Astrocyte of the spinal cord (primary cell): ENCODE measurements at regions not wholly inside any gene's neighbourhood (a gene's known extent, or its start where the extent isn't known, plus 50 kb on each side); places are given as distances from the start of the nearest gene placed in this dataset.
"Not testable (repeated sequence)": the region's sequence is repeated elsewhere in the genome, so short reads cannot be mapped to it uniquely, and the experiment has no call there.

Experiments
- DNase-seq: peaks from one replicate; pipeline ENCODE4 v3.0.0; 2011; ENCODE audit warnings: low read depth, low spot score
- H3K4me3 ChIP-seq: 2 replicates; pipeline ENCODE4 v1.5.1; 2011; ENCODE audit warnings: low read depth, mild to moderate bottlenecking, low read length, moderate library complexity
- in situ Hi-C: cut with HindIII; loops from 2 replicates; pipeline ENCODE4 v1.10.0; 2017; ENCODE audit warnings: low sequenced_read_pairs
- TF ChIP-seq, protein P1 (sequence below): IDR thresholded peaks from 2 replicates; pipeline ENCODE4 v1.5.1; 2012; ENCODE audit warnings: low read depth, mild to moderate bottlenecking, low read length, inconsistent platforms

DNA sequence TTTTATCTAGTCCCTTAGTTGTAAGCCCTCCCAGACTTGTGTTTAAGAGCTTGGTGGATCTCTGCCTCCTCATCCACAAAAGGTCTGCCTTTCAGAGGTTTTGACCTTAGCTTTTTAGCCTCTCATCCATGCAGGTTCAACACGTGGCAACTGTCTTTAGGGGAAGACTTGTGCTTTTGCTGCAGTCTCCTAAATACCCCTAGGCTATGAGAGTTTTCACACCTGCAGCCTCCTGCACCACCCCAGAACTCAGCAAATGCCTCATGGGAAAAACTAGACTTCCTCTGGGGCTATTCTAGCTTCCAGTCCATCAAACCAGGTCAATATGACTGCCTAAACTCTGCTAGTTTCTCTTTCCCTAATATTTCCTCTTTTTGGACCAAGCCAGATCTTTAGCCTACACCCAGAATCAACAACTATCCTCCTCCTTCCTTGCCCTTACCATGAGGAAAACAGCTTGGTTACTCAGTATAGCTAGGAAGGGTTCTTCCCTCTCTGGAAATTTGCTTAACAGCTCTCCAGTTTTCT, 132.3 kb upstream of the RIOK3 start:
- TF ChIP-seq, protein P1, sequence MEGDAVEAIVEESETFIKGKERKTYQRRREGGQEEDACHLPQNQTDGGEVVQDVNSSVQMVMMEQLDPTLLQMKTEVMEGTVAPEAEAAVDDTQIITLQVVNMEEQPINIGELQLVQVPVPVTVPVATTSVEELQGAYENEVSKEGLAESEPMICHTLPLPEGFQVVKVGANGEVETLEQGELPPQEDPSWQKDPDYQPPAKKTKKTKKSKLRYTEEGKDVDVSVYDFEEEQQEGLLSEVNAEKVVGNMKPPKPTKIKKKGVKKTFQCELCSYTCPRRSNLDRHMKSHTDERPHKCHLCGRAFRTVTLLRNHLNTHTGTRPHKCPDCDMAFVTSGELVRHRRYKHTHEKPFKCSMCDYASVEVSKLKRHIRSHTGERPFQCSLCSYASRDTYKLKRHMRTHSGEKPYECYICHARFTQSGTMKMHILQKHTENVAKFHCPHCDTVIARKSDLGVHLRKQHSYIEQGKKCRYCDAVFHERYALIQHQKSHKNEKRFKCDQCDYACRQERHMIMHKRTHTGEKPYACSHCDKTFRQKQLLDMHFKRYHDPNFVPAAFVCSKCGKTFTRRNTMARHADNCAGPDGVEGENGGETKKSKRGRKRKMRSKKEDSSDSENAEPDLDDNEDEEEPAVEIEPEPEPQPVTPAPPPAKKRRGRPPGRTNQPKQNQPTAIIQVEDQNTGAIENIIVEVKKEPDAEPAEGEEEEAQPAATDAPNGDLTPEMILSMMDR, result no peak
- DNase-seq, result no peak
- no peak overlapping the region for H3K4me3 ChIP-seq
- in situ Hi-C loops, result no loop called here

GRCh38 chr18:23321996-23322395, 131.1 kb upstream of the RIOK3 start:
- DNase-seq, result no peak
- TF ChIP-seq, protein P1, result no peak
- in situ Hi-C loops, result no loop called here
- H3K4me3 ChIP-seq, result no peak overlapping the region

DNA sequence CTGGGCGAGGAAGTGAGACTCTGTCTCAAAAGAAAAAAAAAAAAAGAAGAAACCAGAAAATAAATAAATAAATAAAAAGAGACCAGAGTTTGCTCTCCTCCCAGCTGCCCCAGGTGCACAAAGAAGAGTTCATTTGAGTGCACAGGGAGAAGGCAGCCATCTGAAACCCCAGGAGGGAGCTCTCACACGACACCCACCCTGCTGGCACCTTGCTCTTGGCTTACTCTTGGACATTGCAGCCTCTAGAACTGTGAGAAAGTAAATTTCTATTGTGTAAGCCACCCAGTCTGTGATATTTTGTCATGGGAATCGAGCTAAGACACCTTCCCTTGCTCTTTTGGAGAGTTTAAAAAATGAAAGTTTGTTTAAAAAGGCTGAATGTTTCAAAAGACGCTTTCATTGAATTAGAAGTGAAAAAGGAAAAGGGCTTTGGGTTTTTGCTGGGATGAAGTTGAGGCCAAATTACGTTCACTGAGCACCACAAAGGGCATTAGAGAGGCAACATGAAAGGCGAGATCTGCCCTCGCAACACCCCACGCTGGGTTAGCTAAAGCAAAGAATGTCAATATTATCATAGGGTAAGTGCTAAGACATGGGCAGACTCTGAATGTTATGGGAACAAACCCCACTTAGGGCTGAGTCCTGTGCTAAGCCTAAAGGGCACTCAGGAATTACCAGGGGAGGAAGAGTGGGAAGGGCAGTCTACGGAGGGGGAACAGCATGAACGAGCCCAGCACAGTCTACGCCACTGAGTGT, 128.9 kb upstream of the RIOK3 start:
- no peak overlapping the region for H3K4me3 ChIP-seq
- TF ChIP-seq, protein P1, result no peak
- DNase-seq, result peak; percentile 77
- in situ Hi-C loops, result no loop called here

DNA sequence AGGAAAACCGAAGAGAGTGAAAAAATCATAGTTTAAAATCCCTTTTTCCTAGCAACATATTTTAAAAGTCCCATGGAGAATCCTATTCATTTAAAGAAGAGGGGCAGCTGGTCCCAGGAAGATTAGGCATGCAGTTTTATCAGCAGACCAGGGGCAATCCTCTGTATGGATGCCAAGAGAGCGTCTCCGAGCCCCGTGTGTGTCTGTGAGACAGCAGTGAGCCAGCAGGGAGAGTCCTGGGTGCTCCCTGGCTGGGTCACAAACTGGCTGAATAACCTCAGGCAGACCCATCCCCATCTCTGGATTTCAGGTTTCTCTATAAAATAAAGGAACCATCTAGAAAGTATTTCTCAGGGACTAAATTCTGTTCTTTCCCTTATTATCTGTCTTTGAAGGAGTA, 128.2 kb upstream of the RIOK3 start:
- no peak for DNase-seq
- TF ChIP-seq, protein P1, result no peak
- in situ Hi-C loops, result no loop called here
- no peak overlapping the region for H3K4me3 ChIP-seq

DNA sequence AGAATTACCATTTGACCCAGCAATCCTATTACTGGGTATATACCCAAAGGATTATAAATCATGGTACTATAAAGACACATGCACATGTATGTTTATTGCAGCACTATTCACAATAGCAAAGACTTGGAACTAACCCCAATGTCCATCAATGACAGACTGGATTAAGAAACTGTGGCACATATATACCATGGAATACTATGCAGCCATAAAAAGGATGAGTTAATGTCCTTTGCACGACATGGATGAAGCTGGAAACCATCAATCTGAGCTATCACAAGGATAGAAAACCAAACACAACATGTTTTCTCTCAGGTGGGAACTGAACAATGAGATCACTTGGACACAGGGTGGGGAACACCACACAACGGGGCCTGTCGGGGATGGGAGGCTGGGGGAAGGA, 123.4 kb upstream of the RIOK3 start:
- H3K4me3 ChIP-seq, in situ Hi-C loops, DNase-seq: not testable (repeated sequence)

GRCh38 chr18:23330423-23330822, 122.7 kb upstream of the RIOK3 start:
- no peak overlapping the region for H3K4me3 ChIP-seq
- no peak for DNase-seq
- in situ Hi-C loops, result no loop called here
- TF ChIP-seq, protein P1, result no peak

DNA sequence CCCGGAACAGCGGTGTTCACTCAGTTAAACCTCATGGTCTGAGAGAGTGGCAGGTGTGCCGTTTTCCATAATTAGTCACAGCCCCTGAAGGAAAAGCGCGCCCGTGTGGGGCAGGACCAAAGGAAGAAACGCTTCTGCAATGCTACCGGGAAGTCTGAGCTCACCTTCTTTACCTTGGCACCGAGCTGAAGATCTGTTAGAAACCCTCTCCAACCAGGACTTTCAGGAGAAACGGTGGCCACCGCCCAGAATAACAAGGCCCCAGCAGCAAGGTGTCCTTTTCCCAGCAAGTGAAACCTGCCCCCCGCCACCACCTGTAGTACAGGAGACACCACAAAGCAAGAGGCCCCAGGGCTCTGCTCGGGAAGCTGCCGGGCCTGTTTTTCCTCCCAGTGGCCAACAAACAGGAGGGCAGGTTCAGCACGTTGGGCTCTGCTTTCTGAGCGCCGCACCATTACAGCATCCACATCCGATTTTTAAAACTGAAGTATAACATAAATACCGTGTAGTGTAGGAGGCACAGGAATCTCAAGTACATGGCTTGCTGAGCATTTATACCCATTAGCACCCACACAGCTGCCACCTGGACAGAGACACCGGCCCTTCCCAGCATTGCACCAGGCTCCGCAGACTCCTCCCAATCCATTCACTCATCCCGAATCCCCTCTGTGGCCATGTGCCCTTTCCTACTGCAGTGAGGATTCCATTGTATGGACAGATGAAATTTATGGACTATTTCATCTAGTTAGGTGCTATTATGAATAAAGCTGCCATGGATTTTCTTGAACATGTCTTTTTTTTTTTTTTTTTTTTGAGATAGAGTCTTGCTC, 121.8 kb upstream of the RIOK3 start:
- DNase-seq, result no peak
- no peak overlapping the region for H3K4me3 ChIP-seq
- in situ Hi-C loops, result no loop called here
- TF ChIP-seq, protein P1, result no peak
